Breast epithelium (tissue), 4 donors: ENCODE measurements at regions not wholly inside any gene's neighbourhood (a gene's known extent, or its start where the extent isn't known, plus 50 kb on each side); places are given as distances from the start of the nearest gene placed in this dataset.

ENCODE experiments used
- DNase-seq, 2 donors: peaks; one replicate each; pipeline ENCODE4 v3.0.0-alpha.2; 2019; ENCODE audit warnings: low spot score in 2 of 2
- H3K27ac ChIP-seq, 2 donors: fragments of 200-600 bp; sonication (generic) in 1 of 2; one replicate each; pipeline ENCODE4 v1.5.1; 2016 to 2019; ENCODE audit warnings: mild to moderate bottlenecking in 1 of 2
- H3K27me3 ChIP-seq, 2 donors: fragments of 200-600 bp; sonication (generic) in 1 of 2; one replicate each; pipeline versions ENCODE4 v1.5.1 to v1.6.0; 2017 to 2019; ENCODE audit warnings: control low read depth in 1 of 2, mild to moderate bottlenecking in 1 of 2
- H3K36me3 ChIP-seq: fragments of 200-600 bp; one replicate; pipeline ENCODE4 v1.5.1; 2019
- H3K4me1 ChIP-seq, 2 donors: fragments of 200-600 bp; sonication (generic); one replicate each; pipeline ENCODE4 v1.5.1; 2016 to 2019; ENCODE audit warnings: control low read depth in 1 of 2
- H3K4me3 ChIP-seq, 3 donors: fragments of 200-600 bp; sonication (generic); 1 replicate in 2 of 3; 2 replicates in 1 of 3; pipeline ENCODE4 v1.5.1; 2016 to 2019; ENCODE audit warnings: mild to moderate bottlenecking in 3 of 3, moderate library complexity in 2 of 3
- H3K9me3 ChIP-seq, 2 donors: fragments of 200-600 bp; sonication (generic) in 1 of 2; one replicate each; pipeline ENCODE4 v1.5.1; 2016 to 2019; ENCODE audit warnings: control low read depth in 1 of 2
- CTCF ChIP-seq, 3 donors: fragments of 450-650 bp; IDR thresholded peaks; one replicate each; pipeline ENCODE4 v1.5.1; 2016 to 2017; ENCODE audit warnings: antibody characterized with exemption in 3 of 3, mild to moderate bottlenecking in 3 of 3, moderate library complexity in 3 of 3
- POLR2A ChIP-seq: fragments of 450-650 bp; IDR thresholded peaks from one replicate; pipeline ENCODE4 v1.6.1; 2016; ENCODE audit warnings: antibody characterized with exemption, mild to moderate bottlenecking, moderate library complexity
- POLR2AphosphoS5 ChIP-seq, 3 donors: sonication (generic); formaldehyde crosslinking; IDR thresholded peaks; one replicate each; pipeline ENCODE4 v1.6.1; 2017; ENCODE audit warnings: antibody characterized with exemption in 3 of 3
- intact Hi-C: fragments of 100-400 bp; cut with DNase I; formaldehyde crosslinking; loops from one replicate; pipeline ENCODE4 v1.15.1; 2023; ENCODE audit warnings: low total_unique reads

DNA sequence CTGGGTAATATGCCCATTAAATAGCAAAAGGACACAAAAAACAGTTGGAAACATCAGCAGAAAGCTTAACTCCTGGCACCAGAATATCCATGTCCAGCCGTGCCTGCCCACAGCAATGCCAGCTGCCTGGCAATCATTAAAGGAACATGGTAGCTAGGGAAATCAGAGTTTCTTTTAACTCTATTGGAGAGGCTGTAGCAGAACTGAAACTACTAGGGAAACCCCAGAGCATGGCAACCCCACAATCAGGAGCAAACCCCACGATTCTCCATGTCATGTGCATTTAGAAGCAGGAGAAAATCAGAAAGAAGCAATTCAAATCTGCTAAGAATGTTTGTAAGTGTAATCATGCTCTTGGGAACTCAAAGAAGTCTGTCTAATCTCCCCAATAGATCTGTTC is 409.0 kb upstream of the SMIM21 start:
- no peak overlapping the region for H3K4me3 ChIP-seq
- H3K36me3 ChIP-seq: no peaks in the 10 kb centered on the region
- H3K4me1 ChIP-seq: no peaks in the 10 kb centered on the region
- no peak for DNase-seq
- peaks cover 0 to 4% of the 10 kb centered on the region in 2 donors for H3K9me3 ChIP-seq
- intact Hi-C loops: no loop called here
- TF ChIP-seq CTCF (IDR thresholded peaks at IDR 0.05) (no peak), POLR2AphosphoS5 (IDR thresholded peaks at IDR 0.05) (no peak), POLR2A (no peak)
- H3K27ac ChIP-seq: no peak overlapping the region
- no peaks in the 10 kb centered on the region for H3K27me3 ChIP-seq

DNA sequence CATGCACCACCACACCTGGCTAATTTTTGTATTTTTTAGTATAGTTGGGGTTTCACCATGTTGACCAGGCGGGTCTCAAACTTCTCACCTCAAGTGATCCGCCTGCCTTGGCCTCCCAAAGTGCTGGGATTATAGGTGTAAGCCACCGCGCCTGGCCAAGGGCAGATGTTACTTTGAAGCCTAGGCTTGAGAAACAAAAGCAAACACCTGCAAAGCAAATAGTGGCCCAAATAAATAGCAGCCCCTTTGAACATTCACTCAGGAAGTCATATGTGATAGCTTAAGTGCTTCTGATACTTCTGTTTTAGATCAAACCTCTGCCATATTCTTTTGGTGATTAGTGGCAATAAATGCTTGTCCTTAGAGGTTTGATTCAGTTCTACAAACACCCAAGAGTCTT is 404.5 kb upstream of the SMIM21 start:
- no peak overlapping the region for H3K4me3 ChIP-seq
- H3K4me1 ChIP-seq: no peaks in the 10 kb centered on the region
- peaks cover 0 to 4% of the 10 kb centered on the region in 2 donors for H3K9me3 ChIP-seq
- H3K36me3 ChIP-seq: no peaks in the 10 kb centered on the region
- intact Hi-C loops: no loop called here
- no peak for DNase-seq
- TF ChIP-seq POLR2AphosphoS5 (IDR thresholded peaks at IDR 0.05): no peak
- no peak for TF ChIP-seq POLR2A
- TF ChIP-seq CTCF (IDR thresholded peaks at IDR 0.05): no peak
- H3K27ac ChIP-seq: no peak overlapping the region
- no peaks in the 10 kb centered on the region for H3K27me3 ChIP-seq

DNA sequence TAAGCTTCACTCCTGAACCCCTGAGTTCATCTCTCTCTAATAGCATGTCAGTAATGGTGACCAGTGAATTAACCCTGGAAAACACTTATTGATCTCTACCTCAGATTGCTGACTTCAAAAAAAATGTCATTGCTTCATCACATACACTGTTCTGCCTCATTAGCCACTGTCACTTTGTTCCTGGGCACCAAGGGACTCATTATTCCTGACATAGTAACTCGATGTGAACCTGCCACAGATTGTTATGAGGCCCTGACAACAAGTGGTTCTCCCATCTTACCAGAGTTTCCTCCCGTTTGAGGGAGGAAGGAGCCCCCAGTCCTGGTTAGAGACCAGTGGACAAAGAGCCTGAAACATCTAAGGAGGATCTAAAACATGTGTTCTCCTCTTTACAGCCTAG is 403.3 kb upstream of the SMIM21 start:
- DNase-seq: no peak
- TF ChIP-seq CTCF (IDR thresholded peaks at IDR 0.05) (no peak), POLR2A (no peak), POLR2AphosphoS5 (IDR thresholded peaks at IDR 0.05) (no peak)

GRCh38 chr18:75829091-75829490 is 401.6 kb upstream of the SMIM21 start:
- Histone ChIP-seq H3K4me1 (no peaks in the 10 kb centered on the region), H3K27me3 (no peaks in the 10 kb centered on the region), H3K27ac (no peak overlapping the region), H3K36me3 (no peaks in the 10 kb centered on the region), H3K9me3 (peaks cover 0 to 4% of the 10 kb centered on the region in 2 donors), H3K4me3 (no peak overlapping the region)
- no peak for DNase-seq
- TF ChIP-seq POLR2AphosphoS5 (IDR thresholded peaks at IDR 0.05) (no peak), POLR2A (no peak), CTCF (IDR thresholded peaks at IDR 0.05) (no peak)
- intact Hi-C loops: loop anchor here (10.0 kb wide), 1 partner anchor 994 kb away; no protein-coding TSS in a partner anchor

More for the DNA sequence above, 403.3 kb upstream of the SMIM21 start:
- no peaks in the 10 kb centered on the region for H3K27me3 ChIP-seq
- H3K4me1 ChIP-seq: no peaks in the 10 kb centered on the region
- H3K4me3 ChIP-seq: no peak overlapping the region
- H3K9me3 ChIP-seq: peaks cover 0 to 4% of the 10 kb centered on the region in 2 donors
- H3K36me3 ChIP-seq: no peaks in the 10 kb centered on the region
- intact Hi-C loops: no loop called here
- no peak overlapping the region for H3K27ac ChIP-seq

DNA sequence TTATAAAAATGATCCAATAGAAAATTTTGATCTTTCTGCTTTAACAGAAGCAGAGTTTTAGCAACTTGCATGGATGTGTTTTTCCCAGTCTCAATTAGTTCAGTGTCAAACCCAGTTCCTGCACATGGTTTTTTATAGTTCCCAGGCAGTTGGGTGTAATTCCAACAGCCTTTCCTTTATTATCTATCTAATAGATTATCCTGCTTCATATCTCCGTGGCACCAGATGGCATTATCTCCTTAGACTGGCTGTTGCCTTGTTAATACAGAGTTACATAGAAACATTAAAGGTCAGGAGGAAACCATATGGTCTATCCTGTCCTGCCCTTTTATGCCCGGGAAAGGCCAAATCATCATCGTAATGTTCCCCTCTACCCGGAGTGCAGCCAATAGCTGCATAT is 400.9 kb upstream of the SMIM21 start:
- intact Hi-C loops: loop anchor here (10.0 kb wide), 1 partner anchor 994 kb away; no protein-coding TSS in a partner anchor
- no peak for DNase-seq
- TF ChIP-seq POLR2A (no peak), CTCF (IDR thresholded peaks at IDR 0.05) (no peak), POLR2AphosphoS5 (IDR thresholded peaks at IDR 0.05) (no peak)
- no peak overlapping the region for H3K27ac ChIP-seq
- H3K27me3 ChIP-seq: no peaks in the 10 kb centered on the region
- no peak overlapping the region for H3K4me3 ChIP-seq
- no peaks in the 10 kb centered on the region for H3K4me1 ChIP-seq
- H3K36me3 ChIP-seq: no peaks in the 10 kb centered on the region
- H3K9me3 ChIP-seq: peaks cover 0 to 4% of the 10 kb centered on the region in 2 donors
